ENCODE measurements at regions not wholly inside any gene's neighbourhood (a gene's known extent, or its start where the extent isn't known, plus 50 kb on each side); places are given as distances from the start of the nearest gene placed in this dataset.

DNA sequence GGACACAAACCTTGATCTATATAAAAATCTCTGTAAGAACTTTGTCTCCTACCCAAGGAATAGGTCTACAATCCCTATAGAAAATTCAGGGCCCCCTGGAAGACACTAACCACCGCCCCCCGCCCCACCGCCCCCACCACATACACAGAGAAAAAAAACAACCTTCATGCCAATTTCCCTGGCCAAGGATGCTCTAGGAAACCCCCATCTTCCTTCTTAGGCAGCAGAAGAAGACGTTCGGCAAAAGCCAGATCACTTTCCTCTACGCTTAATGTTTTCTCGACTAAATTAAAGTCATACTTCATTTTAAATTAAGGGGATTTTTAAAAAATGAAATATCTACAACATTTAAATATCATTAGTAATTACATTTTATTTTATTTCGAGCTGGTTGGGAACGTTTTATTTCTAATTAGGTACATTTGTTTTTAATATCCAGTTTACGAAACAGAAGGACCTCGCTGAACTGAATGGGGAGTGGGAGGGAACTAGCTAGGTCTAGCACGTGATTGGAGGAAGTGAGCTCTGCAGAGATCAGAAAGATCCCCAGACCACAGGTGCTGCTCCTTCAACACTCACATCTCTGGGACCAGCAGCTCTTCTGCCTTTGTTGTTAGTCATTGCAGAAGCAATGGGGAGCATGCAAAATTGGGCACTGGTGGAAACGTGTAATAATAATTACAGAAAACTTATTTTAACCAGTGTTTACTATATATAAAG, 472.3 kb downstream of the MN1 start:
- DNase-seq: no peak

DNA sequence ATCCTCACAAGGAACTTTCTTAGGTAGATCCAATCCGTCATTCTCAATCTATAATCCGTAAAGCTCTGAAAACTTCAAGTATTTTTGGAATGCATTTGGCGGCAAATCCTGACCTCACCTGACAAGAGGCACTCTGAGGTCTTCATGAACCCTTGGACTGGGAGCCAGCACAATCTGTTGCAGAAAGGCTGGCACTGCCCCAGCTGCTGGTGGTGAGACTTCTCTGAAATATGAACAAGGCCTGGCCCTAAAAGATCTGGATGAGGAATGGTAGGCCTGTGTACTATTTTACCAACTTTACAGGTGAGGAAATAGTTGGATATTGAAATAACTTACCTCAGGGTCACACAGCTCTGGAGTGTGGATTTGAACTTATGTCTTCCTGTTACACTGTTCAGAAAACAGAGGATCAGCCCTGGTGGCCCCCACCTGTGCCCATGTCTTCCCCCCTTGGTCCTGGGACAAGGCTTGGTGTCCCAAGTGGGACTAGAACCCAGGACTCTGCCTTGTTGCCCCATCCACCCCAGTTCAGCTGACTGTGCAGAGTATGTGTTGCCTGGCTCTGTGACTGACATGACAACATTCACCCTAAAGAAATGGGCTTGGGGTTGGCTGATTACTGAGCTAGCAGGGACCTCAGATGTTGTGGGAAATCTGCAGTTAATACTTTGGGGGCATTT, 471.4 kb downstream of the MN1 start:
- no peak for DNase-seq

DNA sequence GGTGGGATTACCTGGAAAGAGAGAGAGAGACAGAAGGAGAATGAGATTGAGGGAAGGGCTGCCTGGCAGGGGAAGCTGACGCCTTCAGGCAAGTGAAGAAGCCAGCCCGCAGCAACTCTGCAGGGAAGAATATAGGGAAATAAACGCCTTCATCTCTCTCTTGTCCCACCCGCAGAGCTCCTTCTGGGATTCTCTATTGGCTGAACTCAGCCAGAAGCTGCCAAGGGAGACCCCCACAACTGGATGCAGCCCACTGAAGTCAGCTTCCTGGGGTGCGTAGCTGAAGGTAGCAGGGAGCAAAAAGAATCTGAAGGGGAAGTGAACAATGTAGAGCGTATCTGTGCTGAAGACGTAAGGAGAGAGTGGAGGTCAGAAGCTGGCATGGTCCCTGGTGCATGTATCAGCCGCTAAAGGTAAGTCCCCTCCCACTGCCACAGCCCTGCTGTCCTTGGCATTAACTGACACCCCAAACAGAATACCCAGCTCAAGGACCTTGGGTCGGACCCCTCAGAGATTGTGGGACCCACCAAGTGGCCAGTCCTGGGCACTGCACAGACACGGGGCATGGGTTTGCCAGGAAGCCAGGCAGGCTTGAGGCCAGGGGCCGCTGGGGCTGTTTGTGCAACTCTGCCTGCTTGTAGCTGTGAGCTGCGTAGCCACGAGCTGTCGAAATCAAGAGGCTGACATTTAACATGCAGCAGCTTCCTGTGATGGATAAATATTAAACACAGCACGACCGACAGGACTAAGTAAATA, 469.9 kb downstream of the MN1 start:
- no peak for DNase-seq

DNA sequence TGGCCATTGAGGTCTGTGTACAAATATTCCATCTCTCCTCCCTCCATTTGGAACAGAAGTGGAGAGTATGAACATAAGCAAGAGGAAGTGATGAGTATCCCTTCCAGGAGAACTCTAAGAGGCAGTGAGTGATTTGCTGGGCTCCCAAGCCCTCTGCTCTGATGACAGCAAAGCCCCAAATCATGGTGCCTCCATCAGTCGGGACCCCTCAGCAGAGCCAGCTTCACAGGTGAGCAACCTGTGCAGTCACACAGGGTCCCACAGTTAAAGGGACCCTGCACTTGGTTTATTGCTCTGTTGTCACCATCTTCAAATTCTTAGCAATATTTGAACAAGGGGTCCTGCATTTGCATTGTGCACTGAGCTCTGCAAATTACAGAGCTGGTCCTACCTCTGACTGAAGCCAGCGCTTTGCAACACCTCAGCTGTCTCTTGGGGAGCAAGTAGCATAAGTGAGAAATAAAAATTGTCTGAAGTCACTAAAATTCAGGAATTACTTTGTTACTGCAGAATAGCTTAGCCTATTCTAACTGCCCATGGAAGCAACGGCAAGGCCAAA, 466.4 kb downstream of the MN1 start:
- DNase-seq: no peak

DNA sequence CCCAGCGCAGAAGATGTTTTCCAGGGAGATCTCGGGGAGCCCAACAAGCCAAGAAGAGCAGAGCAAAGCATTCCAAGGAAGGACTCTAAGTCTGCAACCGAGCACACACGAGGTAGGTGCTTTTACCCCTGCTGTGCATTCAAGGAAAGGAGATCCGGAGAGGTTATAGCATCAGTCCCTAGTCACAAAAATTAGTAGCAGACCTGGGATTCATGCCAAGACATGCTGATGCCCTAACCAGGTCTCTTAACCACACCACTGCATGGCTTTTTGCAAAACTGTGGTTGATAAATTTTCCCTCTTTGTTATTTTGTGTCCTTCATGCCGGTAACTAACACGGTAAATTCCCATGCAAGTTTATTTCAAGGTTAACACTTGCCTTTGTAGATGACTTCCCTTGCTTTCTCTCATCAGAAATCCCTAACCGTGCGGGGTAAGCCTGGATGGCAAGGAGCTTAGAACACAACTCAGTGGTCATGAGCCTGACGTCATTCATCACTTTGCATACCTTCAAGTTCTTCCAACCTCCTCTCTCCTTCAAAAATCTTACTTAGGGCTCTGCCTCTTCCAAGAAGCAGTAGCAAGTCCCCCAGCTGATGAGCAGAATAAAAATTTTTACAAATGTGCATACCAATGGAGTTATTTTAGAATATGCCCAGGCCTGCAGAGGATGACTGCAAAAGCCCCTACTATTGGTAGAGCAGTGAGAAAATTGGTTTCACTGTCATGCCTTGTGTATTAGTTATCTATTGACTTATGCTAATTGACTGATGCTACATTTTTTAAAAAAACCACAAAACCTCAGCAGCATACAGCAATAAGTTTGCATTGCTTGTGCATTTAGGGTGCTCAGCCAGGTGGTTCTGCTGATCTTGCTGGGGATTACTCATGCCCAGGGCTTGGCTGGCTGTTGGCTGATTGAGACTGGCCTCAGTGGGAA, 465.1 kb downstream of the MN1 start:
- DNase-seq: no peak

DNA sequence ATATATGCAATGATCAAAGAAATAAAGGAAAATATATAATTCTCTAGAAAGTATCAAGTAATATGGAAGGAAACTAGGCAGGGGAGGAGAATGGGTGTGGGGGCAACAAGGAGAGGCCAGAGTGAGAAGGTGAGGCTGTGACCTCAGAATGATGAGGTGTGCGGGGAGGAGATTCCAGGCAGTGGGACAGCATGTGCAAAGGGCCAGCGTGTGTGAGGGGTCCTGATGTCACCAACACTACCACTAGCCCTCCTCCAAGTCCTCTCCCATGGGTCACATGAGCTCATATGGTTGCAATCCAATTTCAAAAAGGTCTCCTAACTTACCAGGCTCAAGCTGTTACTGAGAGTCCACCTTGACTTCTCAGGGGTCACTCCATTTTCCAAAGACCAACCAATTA, 463.9 kb downstream of the MN1 start:
- DNase-seq: no peak

DNA sequence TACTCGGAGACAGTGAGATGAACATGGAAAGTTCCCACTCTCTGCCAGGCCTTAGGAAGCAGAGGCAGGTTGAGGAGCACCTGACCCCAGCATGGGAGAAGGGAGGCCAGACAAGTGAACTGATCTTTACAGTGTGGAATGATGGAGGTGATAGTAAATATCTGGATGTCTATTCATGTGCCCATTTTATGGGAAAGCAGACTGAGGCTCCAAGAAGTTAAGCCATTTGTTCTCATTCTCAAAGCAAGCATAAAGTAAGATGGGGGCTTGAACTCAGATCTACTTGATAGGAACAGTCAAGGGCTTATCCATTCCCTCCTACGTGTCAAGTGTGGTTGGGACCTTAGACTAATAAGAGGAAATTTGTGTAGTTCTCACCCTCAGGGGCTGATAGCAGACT, 461.5 kb downstream of the MN1 start:
- no peak for DNase-seq

DNA sequence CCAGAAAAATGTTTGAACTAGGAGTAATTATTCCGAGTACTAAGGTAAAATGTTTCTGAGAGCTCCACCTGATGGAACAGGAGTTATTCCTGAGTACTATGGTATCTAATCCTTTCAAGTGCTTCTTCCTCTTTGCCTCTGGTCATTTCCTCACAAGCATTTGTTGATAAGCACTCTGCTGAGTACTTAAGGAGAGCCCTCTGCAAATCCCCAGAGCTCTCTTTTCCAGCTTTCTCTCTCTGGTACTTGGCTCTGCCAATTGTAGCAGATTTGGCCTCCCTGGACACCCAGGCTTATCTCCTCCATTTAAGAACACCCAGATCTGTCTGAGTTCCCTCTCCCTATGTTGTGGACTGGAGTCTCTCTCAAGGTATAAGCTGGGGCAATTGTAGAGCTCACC, 457.0 kb downstream of the MN1 start:
- DNase-seq: no peak

DNA sequence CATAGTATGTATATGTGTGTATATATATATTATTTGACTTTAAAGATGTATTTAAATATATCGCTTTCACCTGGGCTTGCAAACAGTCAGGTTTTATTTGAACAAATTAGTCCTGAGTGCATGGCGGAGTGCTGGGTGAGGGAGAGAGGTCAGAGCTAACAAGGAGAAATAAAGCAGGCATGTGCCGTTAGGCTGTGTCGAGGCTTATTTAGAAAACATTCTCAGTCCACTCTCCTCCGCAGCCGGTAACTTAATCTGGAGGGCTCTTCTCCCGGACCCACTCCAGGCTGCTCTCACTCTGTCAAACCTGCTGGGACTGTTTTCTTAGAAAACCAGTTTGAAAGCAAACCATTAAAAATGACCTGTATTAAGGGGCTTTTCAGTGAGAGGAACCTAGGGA, 455.9 kb downstream of the MN1 start:
- no peak for DNase-seq

DNA sequence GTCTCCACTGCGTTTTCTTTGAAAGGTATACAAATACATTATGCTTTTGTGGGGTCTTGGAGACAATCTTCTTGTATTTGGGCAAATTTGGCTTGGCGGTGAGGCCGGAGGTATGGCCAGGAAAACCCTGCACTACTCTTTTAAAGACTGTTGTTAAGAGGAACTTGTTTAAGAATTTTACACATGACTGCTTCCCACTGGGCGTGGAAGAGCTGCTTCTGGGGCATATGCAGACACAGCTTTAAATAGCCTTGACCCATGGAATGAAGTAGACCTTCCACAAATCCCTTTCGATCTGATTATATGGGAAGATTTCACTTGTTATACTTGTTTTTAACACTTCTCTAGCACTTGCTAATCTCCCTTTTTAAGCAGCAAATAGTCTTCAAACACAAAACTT, 453.6 kb downstream of the MN1 start:
- no peak for DNase-seq

DNA sequence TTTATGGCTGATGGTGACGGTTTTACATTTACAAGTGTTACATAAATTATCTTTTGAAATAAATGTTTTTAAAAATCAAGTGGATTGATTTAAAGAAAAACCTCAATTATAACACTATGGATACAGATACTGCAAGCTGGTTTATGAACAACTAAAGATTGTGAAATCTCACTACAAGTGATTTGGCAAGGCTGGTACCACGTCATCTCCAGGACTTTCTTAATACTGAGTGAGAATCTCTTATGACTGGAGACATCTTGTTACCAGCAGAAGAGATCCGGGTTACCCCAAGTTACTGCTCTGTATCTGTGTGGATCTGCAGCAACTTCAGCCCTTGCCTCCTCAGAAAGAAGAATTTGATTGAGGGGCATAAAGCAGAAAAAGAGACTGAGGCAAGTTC, 452.9 kb downstream of the MN1 start:
- DNase-seq: no peak

DNA sequence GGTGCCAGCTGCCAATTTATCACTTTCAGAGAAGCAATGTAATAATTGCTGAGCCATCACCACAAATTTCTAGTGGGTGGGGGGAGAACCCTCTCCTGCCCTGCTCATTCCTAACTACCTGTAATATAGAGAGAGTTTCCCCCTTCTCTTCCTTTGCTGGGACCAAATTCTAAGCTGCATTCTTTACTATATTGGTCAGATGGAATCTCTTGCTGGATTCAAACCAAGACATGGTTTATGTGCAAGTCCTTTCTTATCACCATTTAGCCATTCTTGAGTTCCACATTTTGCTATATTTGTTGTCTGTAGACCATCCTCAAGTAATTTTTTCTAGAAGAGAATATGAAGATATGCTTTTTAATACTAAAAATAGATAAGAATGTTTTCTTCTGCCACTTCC, 452.1 kb downstream of the MN1 start:
- no peak for DNase-seq

DNA sequence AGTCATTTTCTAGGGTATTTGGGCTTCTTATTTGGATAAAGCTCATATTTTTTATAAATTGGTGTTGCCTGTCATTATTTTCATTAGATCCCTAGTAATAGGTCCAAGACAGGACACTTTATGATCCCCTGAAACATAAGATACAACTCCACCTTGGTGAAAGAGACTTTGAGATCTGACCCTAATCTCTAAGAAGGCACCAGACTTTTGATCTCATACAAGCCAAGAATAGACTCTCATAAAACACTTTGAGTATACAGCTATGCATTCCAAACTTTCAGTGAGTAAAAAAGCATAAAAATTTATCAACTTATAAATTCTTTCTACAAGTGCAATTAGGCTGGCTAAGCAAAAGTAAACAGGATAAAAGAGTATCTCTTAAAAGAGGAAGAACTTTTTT, 451.2 kb downstream of the MN1 start:
- DNase-seq: no peak

DNA sequence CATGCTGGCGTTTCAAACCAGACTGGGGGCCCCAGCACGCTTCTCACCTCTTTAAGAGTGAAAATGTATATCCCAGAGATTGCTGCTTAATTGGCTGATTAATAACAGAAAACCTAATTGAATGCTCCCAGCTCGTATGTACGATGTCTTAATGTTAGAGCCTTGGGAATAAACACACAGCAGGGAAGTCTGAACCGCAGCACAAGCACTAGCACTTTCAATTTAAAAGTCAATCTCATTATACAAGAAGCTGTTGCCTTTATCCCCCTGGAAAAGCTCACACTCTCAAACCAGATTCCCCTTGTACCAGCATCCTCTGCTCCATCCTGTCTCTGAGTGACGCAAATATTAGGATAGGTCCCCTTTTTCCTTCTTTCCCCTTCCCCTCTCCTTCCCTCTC, 449.1 kb downstream of the MN1 start:
- no peak for DNase-seq

DNA sequence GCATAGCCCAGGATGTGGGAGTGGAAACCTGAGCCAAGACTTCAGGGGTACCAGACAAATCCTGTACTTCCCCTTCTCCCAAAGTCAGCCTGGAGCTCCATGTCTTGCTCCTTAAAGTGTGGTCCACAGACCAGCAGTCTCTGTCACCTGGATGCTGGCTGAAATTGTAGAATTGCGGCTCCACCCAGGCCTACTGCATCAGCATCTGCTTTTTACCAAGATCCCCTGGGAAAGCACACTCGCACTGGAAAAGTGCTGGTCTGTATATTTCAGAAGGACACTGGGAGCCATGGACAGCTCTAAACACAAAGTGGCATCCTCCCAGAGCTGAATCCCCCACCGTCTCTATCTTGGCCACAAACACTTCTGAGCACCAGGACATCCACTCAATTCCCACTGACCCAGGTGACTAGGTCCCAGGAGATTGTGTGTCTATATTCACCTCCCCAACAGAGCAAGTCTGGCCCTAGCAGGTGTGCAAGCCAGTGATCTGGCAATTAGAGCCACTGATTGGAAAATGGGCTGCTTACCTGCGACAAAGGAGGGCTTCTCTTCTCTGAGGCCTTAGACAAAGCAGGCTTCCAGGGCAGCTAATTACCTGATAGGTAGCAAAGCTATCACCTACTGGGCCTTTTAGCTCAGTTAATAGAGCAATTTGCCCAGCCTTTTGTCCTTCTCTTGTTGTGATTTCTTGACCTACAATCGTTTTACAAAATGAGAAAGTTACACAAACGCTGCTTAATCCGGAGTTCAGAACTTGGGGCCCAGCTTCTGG, 443.3 kb downstream of the MN1 start:
- DNase-seq: no peak

DNA sequence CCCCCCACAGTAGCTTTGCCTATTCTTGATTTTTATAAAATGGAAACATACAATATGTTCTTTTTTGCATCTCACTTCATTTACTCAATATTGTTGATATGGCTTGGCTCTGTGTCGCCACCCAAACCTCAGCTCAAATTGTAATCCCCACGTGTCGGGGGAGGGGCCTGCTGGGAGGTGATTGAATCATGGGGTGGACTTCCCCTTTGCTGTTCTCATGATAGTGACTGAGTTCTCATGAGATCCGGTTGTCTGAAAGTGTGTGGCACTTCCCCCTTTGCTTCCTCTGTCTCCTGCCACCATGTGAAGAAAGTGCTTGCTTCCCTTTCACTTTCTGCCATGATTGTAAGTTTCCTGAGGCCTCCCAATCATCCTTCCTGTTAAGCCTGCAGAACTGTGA, 431.3 kb downstream of the MN1 start:
- no peak for DNase-seq

DNA sequence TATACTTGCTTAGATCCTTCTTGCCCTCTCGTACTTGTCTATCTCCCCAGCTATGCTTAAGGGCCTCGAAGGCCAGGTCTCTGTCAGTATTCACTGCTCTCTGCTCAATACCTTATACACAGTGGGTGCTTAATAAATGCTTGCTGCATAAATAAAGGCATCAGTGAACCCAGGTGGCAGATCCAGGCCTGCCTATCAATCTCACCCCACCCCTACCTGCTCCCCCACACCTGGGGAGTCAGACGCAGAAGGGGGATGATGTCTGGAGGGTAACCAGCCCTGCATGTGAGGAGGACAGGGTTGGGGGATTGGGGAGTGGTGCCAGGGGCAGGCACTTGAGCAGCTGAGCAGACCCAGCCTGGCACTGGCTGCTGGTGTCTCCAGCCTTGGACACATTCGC, 430.6 kb downstream of the MN1 start:
- no peak for DNase-seq

DNA sequence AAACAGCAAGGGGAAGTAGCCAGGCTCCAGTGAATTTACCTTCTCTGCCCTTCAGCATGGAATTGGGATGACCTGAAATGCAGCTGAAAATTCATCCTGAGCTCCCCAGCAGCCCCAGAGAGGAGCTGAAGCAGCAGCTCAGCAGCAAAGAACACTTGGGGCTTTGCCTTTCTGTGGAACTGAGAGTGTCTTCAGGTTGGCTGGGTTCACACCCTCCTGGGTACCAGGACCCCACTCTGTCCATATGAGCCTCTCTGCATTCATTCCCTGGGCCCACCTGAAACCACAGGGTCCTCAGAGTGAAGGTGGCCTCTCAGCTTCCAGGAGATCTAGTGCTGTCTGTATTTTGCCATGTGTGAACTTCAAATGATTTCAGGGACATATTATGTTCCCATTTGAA, 429.2 kb downstream of the MN1 start:
- no peak for DNase-seq

DNA sequence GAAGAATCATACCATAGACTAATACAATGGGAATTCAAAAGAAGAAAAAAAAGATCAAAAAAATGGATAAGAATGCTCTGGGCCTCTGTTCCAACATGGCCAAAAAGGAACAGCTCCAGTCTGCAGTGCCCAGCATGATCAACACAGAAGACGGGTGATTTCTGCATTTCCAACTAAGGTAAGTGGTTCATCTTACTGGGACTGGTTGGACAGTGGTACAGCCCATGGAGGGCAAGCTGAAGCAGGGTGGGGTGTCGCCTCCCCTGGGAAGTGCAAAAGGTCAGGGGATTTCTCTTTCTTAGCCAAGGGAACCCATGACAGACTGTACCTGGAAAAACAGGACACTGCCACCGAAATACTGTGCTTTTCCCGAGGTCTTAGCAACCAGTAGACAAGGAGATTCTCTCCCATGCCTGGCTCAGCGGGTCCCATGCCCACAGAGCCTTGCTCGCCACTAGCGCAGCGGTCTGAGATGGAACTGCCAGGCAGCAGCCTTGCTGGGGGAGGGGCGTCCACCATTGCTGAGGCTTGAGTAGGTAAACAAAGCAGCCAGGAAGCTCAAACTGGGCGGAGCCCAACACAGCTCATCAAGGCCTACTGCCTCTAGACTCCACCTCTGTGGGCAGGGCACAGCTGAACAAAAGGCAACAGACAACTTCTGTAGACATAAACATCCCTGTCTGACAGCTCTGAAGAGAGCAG, 428.4 kb downstream of the MN1 start:
- DNase-seq: no peak

DNA sequence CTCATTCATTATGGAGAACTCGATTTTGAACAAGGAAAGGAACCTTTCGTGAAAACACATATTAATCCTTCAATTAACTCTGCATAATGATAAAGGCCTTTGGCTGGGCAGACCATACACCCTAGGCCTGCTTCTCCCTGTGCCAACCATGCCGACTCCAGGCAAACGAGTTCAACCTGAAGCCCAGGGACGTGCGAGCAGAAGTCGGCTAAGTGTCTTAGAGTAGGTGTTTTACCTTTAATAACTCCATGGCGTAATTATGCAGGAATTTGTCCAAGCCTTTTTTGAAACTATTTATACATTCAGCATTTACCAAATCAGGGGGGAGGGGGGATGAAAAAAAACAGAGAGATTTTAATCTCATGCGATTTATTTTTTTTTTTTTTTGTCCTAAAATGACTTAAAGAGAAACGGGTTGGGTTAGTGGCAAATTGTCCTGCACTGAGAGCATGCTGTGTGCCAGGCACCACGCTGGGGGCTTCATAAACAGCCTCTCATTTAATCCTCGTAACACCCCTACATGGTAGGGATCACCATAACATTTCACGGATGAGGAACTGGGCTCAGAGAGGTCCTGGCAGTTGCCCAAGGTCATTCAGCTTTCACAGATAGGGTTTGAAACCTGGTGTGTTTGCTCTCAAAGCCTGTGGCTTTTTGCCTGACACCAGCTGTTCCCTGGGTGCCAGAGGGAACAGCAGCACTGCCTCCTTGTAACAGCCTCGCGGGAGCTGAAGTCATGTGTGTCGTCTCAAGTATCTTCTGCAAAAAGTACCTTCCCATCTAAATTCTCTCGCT, 423.9 kb downstream of the MN1 start:
- no peak for DNase-seq

Data from stimulated activated CD4-positive, alpha-beta T cell treated with anti-CD3 and anti-CD28 coated beads, Interleukin-12 subunit alpha, Interleukin-12 subunit beta, amount 100 ng/mL, for 4 hours (primary cell).